HG03460 (cell line): ENCODE measurements at regions not wholly inside any gene's neighbourhood (a gene's known extent, or its start where the extent isn't known, plus 50 kb on each side); places are given as distances from the start of the nearest gene placed in this dataset.

ENCODE experiments used
- ATAC-seq: cut with Tn5 transposase; IDR thresholded peaks from one replicate; pipeline ENCODE4 v1.9.1; 2021; ENCODE audit not compliant: unreplicated experiment

GRCh38 chr3:143206955-143207337 is 87.4 kb downstream of the CHST2 start:
- ATAC-seq, result no peak

- peak; percentile 89 for ATAC-seq
Measured at GRCh38 chr3:143207338-143207961, 87.9 kb downstream of the CHST2 start.

DNA sequence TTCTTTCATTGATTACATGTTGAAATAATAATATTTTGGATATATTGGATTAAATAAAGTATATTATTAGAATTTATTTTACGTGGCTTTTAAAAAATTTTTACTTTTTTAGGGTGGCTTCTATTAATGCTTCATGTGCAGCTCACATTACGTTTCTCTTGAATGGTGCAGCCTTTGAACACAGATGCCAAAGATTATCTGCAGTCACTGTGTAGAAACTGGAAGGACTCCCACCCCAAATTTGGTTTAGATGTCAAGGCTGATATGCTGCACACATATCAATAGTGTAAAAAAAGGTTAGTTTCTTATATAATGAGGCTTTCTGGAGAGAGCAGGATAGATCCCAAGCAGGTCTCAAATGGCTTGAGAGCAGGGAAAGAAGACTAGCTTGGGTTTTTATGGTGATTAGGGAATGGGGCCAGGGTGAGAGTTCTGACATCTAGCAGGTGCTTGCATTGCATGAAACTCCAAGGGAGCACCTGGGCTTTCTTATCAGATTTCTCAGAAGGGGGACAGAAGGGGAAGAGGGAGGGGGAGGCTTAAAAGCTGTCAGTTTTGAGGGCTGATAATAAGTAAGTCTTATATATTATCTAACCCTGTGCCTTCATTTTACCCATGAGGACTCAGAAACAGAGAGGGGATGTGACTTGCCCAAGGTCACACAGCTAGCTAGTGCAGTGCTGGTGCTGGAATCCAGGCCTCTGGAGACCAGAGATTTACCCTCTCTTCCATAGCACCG is 89.6 kb downstream of the CHST2 start:
- no peak for ATAC-seq

DNA sequence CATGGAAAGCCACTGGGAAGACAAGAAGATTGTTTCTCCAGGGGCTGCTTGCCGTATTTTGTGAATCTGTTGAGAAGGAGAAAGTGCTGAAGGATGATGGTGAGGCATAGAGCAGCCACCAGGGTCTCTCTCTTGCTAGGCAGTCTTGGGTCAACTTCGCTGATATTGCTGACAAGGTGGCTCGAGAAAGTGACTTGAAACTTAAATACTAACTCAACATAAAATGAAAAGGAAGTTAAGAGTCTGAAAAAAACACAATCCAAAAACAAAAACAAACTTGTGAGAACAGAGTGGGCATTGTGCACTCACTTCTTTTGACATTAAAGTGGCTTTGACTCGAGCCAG is 90.1 kb downstream of the CHST2 start:
- no peak for ATAC-seq

GRCh38 chr3:143210141-143210540 is 90.6 kb downstream of the CHST2 start:
- ATAC-seq, result no peak

DNA sequence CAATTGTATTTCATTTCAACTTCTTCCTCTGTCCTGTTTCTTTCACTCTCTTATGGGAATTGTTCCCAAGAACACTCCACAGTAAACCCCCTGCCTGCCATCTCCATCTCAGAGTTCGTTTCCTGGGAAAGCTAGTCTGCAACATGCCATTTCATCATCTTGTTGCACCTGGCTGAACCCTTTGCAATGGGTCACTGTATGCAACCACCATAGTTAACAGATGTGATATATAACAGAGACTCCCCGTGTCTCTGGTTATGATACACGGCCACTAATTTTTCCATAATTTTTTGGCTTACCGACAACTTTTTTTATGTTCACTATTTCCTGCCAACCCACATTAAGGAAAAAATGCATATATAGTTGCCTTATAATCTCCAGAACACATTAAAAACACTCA is 95.5 kb downstream of the CHST2 start:
- no peak for ATAC-seq
